ENCODE measurements at regions not wholly inside any gene's neighbourhood (a gene's known extent, or its start where the extent isn't known, plus 50 kb on each side); places are given as distances from the start of the nearest gene placed in this dataset.

DNA sequence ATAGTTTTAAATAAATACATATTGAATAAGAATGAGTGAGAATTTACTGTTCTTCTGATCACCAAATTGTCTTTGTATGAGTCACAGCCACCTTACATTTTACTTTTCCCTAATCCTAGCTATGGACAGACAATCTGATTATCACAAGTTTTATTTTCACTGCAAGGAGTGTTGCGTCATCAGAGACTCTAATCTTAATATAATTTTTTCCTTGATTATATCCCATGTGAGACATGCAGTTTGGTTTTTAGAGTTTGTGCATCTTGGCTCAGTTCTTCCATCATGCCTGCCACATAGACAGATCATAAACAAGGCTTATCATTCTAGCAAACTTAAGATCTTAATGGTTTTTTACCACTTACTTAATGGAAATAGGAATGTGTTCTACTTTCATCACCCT, 478.5 kb upstream of the CDH18 start:
- Histone ChIP-seq H3K9me3 (ENCODE audit: control insufficient read depth, low read depth, low read length) (no peaks in the 10 kb centered on the region), H3K36me3 (ENCODE audit: control insufficient read depth, insufficient read depth, low read length) (no peaks in the 10 kb centered on the region), H3K27ac (ENCODE audit: low read length) (no peak overlapping the region), H3K27me3 (ENCODE audit: control insufficient read depth, insufficient read depth, low read length) (no peaks in the 10 kb centered on the region), H3K4me3 (ENCODE audit: low read length) (no peak overlapping the region), H3K4me1 (ENCODE audit: control insufficient read depth, insufficient read depth, low read length) (no peaks in the 10 kb centered on the region)
- DNase-seq = no peak
- 83% methylated on average over 1 of the region's 1 CpG for WGBS (ENCODE audit: insufficient coverage, low lambda C conversion rate)

- H3K27me3 ChIP-seq (ENCODE audit: control insufficient read depth, insufficient read depth, low read length) = no peaks in the 10 kb centered on the region
These were observed 475.2 kb upstream of the CDH18 start for GRCh38 chr5:20463206-20463605.

GRCh38 chr5:20446121-20446520, 458.1 kb upstream of the CDH18 start:
- Histone ChIP-seq H3K9me3 (ENCODE audit: control insufficient read depth, low read depth, low read length) (no peaks in the 10 kb centered on the region), H3K4me3 (ENCODE audit: low read length) (no peak overlapping the region), H3K36me3 (ENCODE audit: control insufficient read depth, insufficient read depth, low read length) (no peaks in the 10 kb centered on the region), H3K27ac (ENCODE audit: low read length) (no peak overlapping the region), H3K4me1 (ENCODE audit: control insufficient read depth, insufficient read depth, low read length) (no peaks in the 10 kb centered on the region), H3K27me3 (ENCODE audit: control insufficient read depth, insufficient read depth, low read length) (no peaks in the 10 kb centered on the region)
- WGBS (ENCODE audit: insufficient coverage, low lambda C conversion rate) = 80% methylated on average over 1 of the region's 3 CpGs
- no peak for DNase-seq

More at GRCh38 chr5:20463206-20463605, 475.2 kb upstream of the CDH18 start:
- DNase-seq = no peak
- no peaks in the 10 kb centered on the region for H3K36me3 ChIP-seq (ENCODE audit: control insufficient read depth, insufficient read depth, low read length)
- no peak overlapping the region for H3K27ac ChIP-seq (ENCODE audit: low read length)
- no peaks in the 10 kb centered on the region for H3K9me3 ChIP-seq (ENCODE audit: control insufficient read depth, low read depth, low read length)
- 86% methylated on average over 1 of the region's 4 CpGs for WGBS (ENCODE audit: insufficient coverage, low lambda C conversion rate)
- no peaks in the 10 kb centered on the region for H3K4me1 ChIP-seq (ENCODE audit: control insufficient read depth, insufficient read depth, low read length)
- no peak overlapping the region for H3K4me3 ChIP-seq (ENCODE audit: low read length)

- DNase-seq = no peak
- no peaks in the 10 kb centered on the region for H3K4me1 ChIP-seq (ENCODE audit: control insufficient read depth, insufficient read depth, low read length)
These were observed 457.4 kb upstream of the CDH18 start for GRCh38 chr5:20445326-20445860.

GRCh38 chr5:20434786-20435185, 446.8 kb upstream of the CDH18 start:
- H3K9me3 ChIP-seq (ENCODE audit: control insufficient read depth, low read depth, low read length) = no peaks in the 10 kb centered on the region
- H3K27me3 ChIP-seq (ENCODE audit: control insufficient read depth, insufficient read depth, low read length) = no peaks in the 10 kb centered on the region
- no peak for DNase-seq
- H3K27ac ChIP-seq (ENCODE audit: low read length) = no peak overlapping the region
- H3K4me3 ChIP-seq (ENCODE audit: low read length) = no peak overlapping the region
- WGBS (ENCODE audit: insufficient coverage, low lambda C conversion rate) = no CpG with 5 or more reads among the region's 3 CpGs
- no peaks in the 10 kb centered on the region for H3K36me3 ChIP-seq (ENCODE audit: control insufficient read depth, insufficient read depth, low read length)
- H3K4me1 ChIP-seq (ENCODE audit: control insufficient read depth, insufficient read depth, low read length) = no peaks in the 10 kb centered on the region

More at GRCh38 chr5:20445326-20445860, 457.4 kb upstream of the CDH18 start:
- Histone ChIP-seq H3K9me3 (ENCODE audit: control insufficient read depth, low read depth, low read length) (no peaks in the 10 kb centered on the region), H3K27me3 (ENCODE audit: control insufficient read depth, insufficient read depth, low read length) (no peaks in the 10 kb centered on the region), H3K27ac (ENCODE audit: low read length) (no peak overlapping the region), H3K4me3 (ENCODE audit: low read length) (no peak overlapping the region), H3K36me3 (ENCODE audit: control insufficient read depth, insufficient read depth, low read length) (no peaks in the 10 kb centered on the region)
- 0% methylated on average over 1 of the region's 1 CpG for WGBS (ENCODE audit: insufficient coverage, low lambda C conversion rate)

- no peak overlapping the region for H3K27ac ChIP-seq (ENCODE audit: low read length)
- no peaks in the 10 kb centered on the region for H3K4me1 ChIP-seq (ENCODE audit: control insufficient read depth, insufficient read depth, low read length)
- no peaks in the 10 kb centered on the region for H3K36me3 ChIP-seq (ENCODE audit: control insufficient read depth, insufficient read depth, low read length)
These were observed 433.1 kb upstream of the CDH18 start for GRCh38 chr5:20420991-20421595.

More at GRCh38 chr5:20420991-20421595, 433.1 kb upstream of the CDH18 start:
- H3K9me3 ChIP-seq (ENCODE audit: control insufficient read depth, low read depth, low read length) = no peaks in the 10 kb centered on the region
- H3K4me3 ChIP-seq (ENCODE audit: low read length) = no peak overlapping the region
- WGBS (ENCODE audit: insufficient coverage, low lambda C conversion rate) = no CpG with 5 or more reads among the region's 4 CpGs
- no peaks in the 10 kb centered on the region for H3K27me3 ChIP-seq (ENCODE audit: control insufficient read depth, insufficient read depth, low read length)
- DNase-seq = no peak
